HG03135 (cell line): ENCODE measurements at regions not wholly inside any gene's neighbourhood (a gene's known extent, or its start where the extent isn't known, plus 50 kb on each side); places are given as distances from the start of the nearest gene placed in this dataset.

Experiments
- ATAC-seq: cut with Tn5 transposase; IDR thresholded peaks from one replicate; pipeline ENCODE4 v1.9.1; 2021; ENCODE audit warnings: mild to moderate bottlenecking, moderate library complexity; ENCODE audit not compliant: unreplicated experiment

GRCh38 chr7:22627136-22627535 lies 99.9 kb upstream of the IL6 start:
- no peak for ATAC-seq

- no peak for ATAC-seq
Measured at GRCh38 chr7:22625251-22625650, 101.7 kb upstream of the IL6 start.

DNA sequence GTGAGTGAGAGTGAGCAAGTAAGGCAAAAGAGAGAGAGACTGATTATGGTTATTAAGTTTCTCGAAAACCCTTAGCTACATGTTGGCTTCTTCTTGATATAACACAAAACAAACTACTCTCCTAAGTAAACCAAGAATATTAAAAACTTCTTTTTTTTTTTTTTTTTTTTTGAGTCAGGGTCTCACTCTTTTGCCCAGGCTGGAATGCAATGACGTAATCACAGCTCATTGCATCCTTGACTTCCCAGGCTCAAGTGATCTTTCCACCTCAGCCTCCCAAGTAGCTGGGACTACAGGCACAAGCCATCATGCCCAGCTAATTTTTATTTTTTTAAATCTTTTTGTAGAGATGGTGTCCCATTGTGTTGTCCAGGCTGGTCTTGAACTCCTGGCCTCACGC lies 102.2 kb upstream of the IL6 start:
- no peak for ATAC-seq

- no peak for ATAC-seq
Measured at GRCh38 chr7:22622116-22622785, 104.7 kb upstream of the IL6 start.

GRCh38 chr7:22618528-22618927 lies 108.5 kb upstream of the IL6 start:
- no peak for ATAC-seq

DNA sequence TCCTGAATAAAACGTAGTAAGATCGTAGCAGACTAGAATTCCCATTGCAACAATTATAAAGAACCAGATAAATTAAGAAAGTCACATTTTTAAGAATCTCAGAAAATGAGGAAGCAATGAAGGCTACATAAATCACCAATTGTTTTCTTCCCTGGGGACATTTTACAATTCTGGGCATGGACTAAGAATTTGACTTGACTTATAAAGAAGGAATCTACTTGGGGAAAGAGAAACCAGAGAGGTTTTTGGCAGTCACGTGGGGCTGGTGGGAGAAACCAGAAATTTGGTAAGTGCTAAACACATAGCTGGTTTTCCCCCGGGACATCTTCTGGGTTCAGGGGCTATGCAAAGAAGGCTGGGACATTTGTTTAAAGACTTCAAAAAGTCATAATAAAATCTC lies 109.8 kb upstream of the IL6 start:
- ATAC-seq = no peak

DNA sequence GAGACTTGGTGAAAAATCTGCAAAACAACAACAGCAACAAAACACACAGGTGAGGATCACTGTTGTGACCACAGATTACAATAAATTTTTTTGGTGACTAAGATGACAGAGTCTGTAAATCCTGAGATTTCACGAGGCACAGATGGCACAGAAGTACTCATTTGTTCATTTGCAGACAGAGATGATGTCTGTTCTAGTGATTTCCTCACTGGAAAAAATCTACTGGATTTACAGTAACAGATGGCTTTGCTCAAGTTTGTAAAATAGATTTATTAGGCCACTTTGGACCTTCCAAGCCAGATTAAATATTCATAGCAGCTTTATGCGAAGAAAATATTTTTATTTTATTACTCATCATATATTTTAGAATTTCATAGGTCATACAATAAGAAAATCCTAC lies 113.5 kb upstream of the IL6 start:
- no peak for ATAC-seq

DNA sequence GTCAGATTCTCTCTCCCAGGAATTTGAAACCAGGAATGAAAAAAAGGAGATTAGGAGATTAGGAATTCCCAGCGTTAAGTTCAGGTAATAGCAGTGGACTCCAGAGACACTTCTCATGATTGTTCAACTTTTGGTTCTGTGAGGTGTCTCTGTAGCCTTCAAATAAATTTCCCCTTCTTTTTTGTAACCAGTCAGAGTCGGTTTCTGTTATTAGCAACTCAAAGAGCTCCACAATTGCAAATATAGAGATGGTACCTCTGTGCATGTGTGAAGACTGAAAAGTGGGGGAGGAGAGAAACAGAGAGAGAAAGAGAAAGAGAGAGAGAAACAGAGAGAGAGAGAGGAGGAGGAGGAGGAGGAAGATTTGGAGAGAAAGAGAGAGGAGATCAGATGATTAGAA lies 112.8 kb upstream of the STEAP1B start:
- ATAC-seq = no peak

DNA sequence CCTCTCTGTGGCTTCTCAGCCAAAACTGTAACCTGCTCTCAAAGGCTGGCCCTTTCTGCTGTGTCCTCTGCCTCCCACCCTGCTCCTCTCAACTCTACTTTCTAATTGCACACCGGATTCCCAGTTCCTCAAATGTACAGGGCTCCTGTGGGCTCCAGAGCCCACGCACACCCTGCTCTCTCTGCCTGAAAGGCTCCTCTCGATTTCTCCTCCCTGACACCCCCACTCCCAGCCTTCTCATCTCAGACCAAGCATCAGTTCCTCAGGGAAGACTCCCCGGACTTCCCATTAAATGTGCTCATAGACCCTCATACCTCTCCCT lies 111.7 kb upstream of the STEAP1B start:
- no peak for ATAC-seq

DNA sequence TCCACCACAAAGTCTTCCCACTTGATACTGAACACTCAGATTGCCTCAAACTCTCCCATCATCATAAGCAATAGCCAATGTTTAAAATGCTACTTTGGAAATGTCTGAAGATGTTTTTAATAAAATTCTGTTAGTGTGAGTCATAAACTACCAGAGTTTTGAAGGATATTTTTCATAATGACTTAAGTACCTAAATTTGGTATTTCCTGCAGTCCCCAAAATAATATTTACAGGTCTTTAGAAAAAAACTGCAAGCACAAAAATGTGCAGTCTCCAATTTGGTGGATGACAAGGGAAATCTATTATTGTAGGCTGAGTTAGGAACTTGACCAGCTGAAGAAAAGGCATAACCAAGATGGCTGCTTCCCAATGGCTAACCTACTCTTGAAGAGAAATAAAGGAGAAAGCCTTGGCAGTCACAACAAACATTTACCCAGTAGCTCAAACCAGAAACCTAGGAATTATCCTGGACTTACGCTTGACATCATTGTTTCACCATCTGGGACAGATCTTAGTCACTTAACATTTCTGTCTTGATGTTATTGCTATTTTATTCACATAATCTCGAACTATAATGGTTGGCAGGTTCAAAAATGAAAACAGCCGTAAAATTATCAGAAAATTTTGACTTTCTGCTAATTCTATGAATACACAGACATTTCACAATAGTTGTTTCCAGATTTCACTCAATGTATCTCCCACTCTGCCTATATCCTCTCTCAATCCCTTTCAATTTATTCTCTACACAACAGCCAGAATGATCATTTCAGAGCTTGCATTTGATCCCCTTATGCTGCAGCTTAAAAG lies 111.2 kb upstream of the STEAP1B start:
- no peak for ATAC-seq

- ATAC-seq = no peak
Measured at GRCh38 chr7:22610263-22610662, 110.3 kb upstream of the STEAP1B start.

- ATAC-seq = no peak
Measured at GRCh38 chr7:22607180-22607579, 107.2 kb upstream of the STEAP1B start.

- no peak for ATAC-seq
Measured at GRCh38 chr7:22604246-22604645, 104.3 kb upstream of the STEAP1B start.

- no peak for ATAC-seq
Measured at GRCh38 chr7:22601812-22602565, 102.0 kb upstream of the STEAP1B start.

GRCh38 chr7:22601408-22601807 lies 101.4 kb upstream of the STEAP1B start:
- ATAC-seq = no peak

DNA sequence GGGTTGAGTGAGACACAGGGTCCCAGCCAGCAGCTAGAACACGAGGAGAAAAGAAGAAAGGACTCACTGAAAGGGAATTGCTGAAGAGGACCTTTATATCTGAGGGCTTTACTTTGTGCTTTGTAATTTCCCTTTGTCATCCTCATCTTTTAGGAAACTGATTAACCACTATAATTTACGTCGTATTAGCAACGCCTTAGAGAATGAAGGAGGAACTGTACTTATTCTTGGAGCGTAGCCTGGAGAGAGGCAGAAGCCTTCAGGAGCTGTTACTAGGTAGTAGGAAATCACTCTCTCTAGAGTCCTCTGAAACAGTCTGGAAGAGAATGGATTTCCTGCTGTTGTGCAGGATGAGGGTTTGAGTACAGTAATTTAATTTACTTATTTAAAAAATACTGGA lies 101.0 kb upstream of the STEAP1B start:
- no peak for ATAC-seq

- ATAC-seq = no peak
Measured at GRCh38 chr7:22598318-22598920, 98.4 kb upstream of the STEAP1B start.

- ATAC-seq = no peak
Measured at GRCh38 chr7:22597844-22598243, 97.9 kb upstream of the STEAP1B start.

DNA sequence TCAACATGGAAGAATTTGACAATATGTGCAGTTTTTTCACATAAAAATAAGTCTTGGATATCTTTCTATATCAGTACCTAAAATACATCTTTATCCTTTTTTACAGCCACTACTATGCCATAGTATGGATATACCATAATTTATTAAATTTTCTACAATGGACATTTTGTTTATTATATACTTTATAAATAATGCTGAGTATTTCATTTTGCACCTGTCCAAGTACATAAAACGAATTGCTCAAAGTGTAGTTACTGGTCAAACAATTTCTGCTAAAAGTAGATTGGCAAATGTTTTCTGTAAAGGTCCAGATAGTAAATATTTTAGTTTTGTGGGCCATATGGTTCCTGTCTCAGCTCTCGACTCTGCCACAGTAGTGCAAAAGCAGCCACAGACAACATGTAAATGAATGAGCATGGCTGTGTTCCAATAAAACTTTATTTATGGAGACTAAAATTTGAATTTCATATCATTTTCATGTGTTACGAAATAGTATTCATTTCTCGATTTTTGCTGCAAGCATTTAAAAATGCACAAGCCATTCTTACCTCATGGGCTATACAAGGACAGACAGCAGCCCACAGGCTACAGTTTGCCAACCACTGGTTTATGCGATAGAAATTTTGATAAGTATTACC lies 96.9 kb upstream of the STEAP1B start:
- no peak for ATAC-seq

GRCh38 chr7:22594020-22594419 lies 94.0 kb upstream of the STEAP1B start:
- no peak for ATAC-seq

DNA sequence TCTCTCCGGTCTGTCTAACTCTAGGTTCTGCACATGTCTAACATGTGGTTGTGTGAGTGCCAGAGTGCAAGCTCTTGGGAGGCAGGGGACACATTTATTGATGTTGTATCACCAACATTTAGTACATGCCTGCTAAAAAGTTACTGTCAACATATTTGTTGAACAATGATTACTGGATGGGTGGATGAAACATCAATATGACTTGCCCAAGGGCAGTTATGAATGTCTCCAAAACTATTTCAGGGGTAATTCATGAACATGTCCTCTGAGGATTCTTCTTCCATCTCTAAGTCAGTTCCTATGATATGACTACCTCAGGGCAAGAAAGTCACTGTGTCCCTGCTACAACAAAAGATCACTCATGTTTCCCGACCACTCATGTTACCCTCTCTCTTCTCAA lies 91.3 kb upstream of the STEAP1B start:
- ATAC-seq = no peak
